Skeletal muscle tissue (tissue), 3 donors: ENCODE measurements at regions not wholly inside any gene's neighbourhood (a gene's known extent, or its start where the extent isn't known, plus 50 kb on each side); places are given as distances from the start of the nearest gene placed in this dataset.

ENCODE experiments used
- H3K27ac ChIP-seq: one replicate; pipeline ENCODE4 v1.7.0; 2013; ENCODE audit warnings: mild to moderate bottlenecking, low read depth, low read length, inconsistent platforms
- H3K27me3 ChIP-seq, 3 donors: one replicate each; pipeline ENCODE4 v1.7.0; 2013; ENCODE audit warnings: low read length in 3 of 3; ENCODE audit not compliant: control insufficient read depth in 3 of 3, insufficient read depth in 3 of 3
- H3K36me3 ChIP-seq, 3 donors: one replicate each; pipeline ENCODE4 v1.7.0; 2013; ENCODE audit warnings: low read length in 3 of 3; ENCODE audit not compliant: control insufficient read depth in 3 of 3, insufficient read depth in 3 of 3
- H3K4me1 ChIP-seq, 3 donors: one replicate each; pipeline ENCODE4 v1.7.0; 2013; ENCODE audit warnings: low read length in 3 of 3, mild to moderate bottlenecking in 3 of 3; ENCODE audit not compliant: control insufficient read depth in 3 of 3, insufficient read depth in 3 of 3
- H3K4me3 ChIP-seq, 3 donors: one replicate each; pipeline ENCODE4 v1.7.0; 2013; ENCODE audit warnings: low read length in 3 of 3
- H3K9ac ChIP-seq, 3 donors: one replicate each; pipeline ENCODE4 v1.7.0; 2013; ENCODE audit warnings: low read length in 3 of 3, mild to moderate bottlenecking in 3 of 3, moderate library complexity in 2 of 3, low read depth in 1 of 3
- H3K9me3 ChIP-seq, 3 donors: one replicate each; pipeline ENCODE4 v1.7.0; 2013; ENCODE audit warnings: low read length in 3 of 3; ENCODE audit not compliant: control insufficient read depth in 3 of 3
- donor health status: Osteomylitis.

DNA sequence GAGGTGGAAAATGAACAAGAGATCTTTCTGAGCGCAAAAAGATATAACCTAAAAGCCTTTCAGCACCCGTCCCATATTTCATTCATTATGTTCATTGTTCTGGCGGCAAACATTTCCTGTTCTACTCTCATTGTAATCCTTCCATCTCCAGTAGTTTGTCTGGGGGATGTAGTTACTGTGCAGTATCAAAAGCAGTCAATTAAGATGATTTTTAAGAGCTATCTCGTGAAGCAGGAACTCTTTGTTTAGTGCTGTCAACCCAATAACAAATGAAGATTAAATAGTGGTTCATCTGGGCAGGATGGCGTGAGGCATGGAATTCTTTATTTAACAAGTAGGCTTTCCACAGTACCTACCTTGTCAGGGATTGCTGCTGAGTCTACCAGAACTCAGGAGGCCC lies 876.7 kb downstream of the HACE1 start:
- Histone ChIP-seq H3K4me1 (no peaks in the 10 kb centered on the region), H3K27me3 (no peaks in the 10 kb centered on the region), H3K36me3 (no peaks in the 10 kb centered on the region), H3K9ac (no peak overlapping the region), H3K9me3 (no peaks in the 10 kb centered on the region), H3K4me3 (no peak overlapping the region), H3K27ac (no peak overlapping the region)

DNA sequence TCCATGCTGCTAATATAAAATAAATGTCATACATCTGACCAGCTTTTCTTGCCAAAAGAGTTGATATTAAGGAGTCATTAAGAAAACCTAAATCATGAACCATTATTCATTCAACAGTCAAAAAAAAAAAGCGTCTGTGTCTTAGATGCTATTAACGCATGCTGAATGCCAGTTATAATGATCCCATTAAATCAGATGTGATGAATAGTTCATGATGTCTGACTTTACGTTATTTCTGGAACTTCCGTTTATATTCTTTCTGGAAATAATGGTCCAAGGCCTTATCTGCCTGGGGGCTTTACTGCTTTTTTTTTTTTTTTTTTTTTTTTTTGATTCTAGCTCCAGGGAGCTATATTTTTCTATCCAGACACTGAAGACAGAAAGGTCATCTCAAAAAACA lies 877.1 kb downstream of the HACE1 start:
- H3K9ac ChIP-seq = no peak overlapping the region
- no peaks in the 10 kb centered on the region for H3K27me3 ChIP-seq
- H3K27ac ChIP-seq = no peak overlapping the region
- no peak overlapping the region for H3K4me3 ChIP-seq
- no peaks in the 10 kb centered on the region for H3K4me1 ChIP-seq
- no peaks in the 10 kb centered on the region for H3K9me3 ChIP-seq
- no peaks in the 10 kb centered on the region for H3K36me3 ChIP-seq

DNA sequence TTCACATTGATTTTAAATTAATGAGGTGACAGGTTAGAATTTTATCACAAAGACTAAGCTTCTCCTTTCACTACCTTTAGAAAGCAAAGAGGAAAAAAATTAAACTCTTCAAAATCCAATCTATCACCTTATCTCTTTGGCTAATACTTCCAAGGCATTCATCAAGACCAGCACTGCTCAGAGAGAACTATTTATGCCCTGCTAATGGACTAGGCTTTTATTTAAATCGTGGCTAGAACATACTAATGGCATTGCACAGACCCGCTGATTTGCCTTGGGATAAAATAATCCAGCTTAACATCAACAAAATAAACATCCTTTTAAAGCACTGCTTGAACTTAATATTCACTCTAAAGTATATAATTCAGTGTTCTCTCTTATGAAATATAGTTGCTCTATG lies 880.4 kb downstream of the HACE1 start:
- H3K27ac ChIP-seq = no peak overlapping the region
- no peak overlapping the region for H3K4me3 ChIP-seq
- H3K36me3 ChIP-seq = no peaks in the 10 kb centered on the region
- H3K9me3 ChIP-seq = no peaks in the 10 kb centered on the region
- no peak overlapping the region for H3K9ac ChIP-seq
- no peaks in the 10 kb centered on the region for H3K27me3 ChIP-seq
- H3K4me1 ChIP-seq = no peaks in the 10 kb centered on the region

DNA sequence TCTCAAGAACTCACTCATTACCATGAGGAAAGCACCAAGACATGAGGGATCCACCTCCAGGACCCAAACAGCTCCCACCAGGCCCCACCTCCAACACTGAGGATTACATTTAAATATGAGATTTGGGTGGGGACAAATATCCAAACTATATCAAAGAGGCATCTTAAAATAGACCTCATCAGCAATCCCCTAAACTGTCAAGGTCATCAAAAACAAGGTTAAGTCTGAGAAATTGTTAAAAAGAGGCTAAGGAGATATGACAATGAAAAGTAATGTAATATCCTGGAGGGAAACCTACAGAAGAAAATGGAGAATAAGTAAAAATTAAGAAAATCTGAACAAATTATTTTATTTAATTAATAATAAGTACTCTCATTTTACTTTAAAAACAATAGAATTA lies 922.3 kb downstream of the HACE1 start:
- H3K4me3 ChIP-seq = no peak overlapping the region
- H3K9me3 ChIP-seq = no peaks in the 10 kb centered on the region
- H3K36me3 ChIP-seq = no peaks in the 10 kb centered on the region
- H3K4me1 ChIP-seq = no peaks in the 10 kb centered on the region
- no peak overlapping the region for H3K9ac ChIP-seq
- no peak overlapping the region for H3K27ac ChIP-seq
- no peaks in the 10 kb centered on the region for H3K27me3 ChIP-seq

DNA sequence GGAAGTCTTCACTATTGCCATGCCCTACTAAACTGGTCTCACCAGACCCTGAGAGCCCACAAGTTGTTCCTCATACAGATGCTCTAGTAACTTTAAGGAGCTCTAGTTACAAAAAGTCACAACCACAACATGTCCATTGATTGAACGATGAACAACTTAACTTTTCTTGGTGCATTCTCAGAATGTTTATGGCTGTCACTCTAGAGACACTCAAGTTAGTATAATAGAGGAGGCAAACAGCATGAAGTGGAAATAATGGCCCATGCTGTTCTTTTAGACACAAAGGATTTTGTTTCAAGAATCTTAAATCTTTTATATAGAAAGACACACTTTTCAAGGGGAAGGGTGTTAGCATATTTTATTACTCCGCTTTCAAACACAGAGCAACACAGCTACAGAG lies 934.4 kb downstream of the HACE1 start:
- Histone ChIP-seq H3K27ac (no peak overlapping the region), H3K27me3 (no peaks in the 10 kb centered on the region), H3K4me3 (no peak overlapping the region), H3K9ac (no peak overlapping the region), H3K4me1 (no peaks in the 10 kb centered on the region), H3K9me3 (peaks cover 0 to 2% (median 0%) of the 10 kb centered on the region in 3 donors), H3K36me3 (no peaks in the 10 kb centered on the region)

DNA sequence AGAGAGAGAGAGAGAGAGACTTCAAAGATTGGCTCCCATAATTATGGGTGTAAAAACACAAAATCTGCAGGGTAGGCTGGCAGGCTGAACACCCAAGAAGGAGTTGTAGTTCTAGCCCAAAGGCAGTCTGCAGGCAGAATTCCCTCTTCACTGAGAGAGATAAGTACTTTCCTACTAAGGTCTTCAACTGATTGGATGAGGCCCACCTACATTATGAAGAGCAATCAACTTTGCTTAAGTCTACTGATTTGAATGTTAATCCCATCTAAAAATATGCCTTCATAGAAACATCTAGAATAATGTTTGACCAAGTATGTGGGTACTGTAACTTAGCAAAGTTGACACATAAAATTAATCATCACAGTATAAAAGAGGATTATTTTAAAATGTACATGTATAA lies 949.7 kb downstream of the HACE1 start:
- no peak overlapping the region for H3K4me3 ChIP-seq
- H3K27ac ChIP-seq = no peak overlapping the region
- no peaks in the 10 kb centered on the region for H3K4me1 ChIP-seq
- no peak overlapping the region for H3K9ac ChIP-seq
- H3K27me3 ChIP-seq = no peaks in the 10 kb centered on the region
- peaks cover 0 to 2% (median 0%) of the 10 kb centered on the region in 3 donors for H3K9me3 ChIP-seq
- H3K36me3 ChIP-seq = no peaks in the 10 kb centered on the region

DNA sequence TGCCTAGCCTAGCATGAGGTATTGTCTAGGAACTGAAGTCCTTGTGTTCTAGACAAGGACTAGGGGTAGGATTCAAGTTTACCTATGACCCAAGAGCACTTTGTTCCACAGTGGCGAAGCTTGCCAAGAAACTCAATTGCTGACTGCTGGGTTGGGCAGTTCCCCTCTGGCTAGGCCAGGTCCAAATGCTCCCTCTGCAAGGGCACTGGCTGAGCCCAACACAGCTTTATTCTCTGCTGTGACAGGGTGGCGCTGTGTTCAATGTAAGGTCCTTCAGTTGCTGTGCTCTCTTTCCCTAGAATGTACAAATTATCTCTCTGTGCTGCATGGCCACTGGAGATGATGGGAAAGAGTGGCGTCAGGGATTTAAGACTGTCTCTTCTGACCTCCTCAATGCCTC lies 950.8 kb downstream of the HACE1 start:
- Histone ChIP-seq H3K36me3 (no peaks in the 10 kb centered on the region), H3K27me3 (no peaks in the 10 kb centered on the region), H3K9me3 (peaks cover 0 to 2% (median 2%) of the 10 kb centered on the region in 3 donors), H3K4me1 (no peaks in the 10 kb centered on the region), H3K4me3 (no peak overlapping the region), H3K9ac (no peak overlapping the region), H3K27ac (no peak overlapping the region)

DNA sequence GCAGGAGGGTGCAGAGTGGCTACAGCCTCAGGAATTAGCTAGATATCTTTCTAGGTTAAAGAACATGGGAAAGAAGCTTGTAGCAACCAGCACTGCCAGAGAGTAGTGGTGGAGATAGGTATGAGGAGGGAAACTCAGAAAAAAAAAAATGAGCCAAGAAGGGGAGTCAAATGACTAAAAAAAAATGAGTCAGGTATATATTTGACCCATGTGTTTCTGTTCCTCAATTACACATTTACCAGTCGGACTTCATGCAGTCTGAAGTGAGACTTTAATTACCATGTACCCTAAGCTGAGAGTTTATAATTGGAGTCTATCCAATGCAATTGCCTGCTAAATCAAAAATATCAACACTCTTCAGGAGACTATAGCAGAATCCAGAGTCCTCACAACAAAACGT lies 964.6 kb downstream of the HACE1 start:
- H3K9ac ChIP-seq = no peak overlapping the region
- H3K9me3 ChIP-seq = no peaks in the 10 kb centered on the region
- no peak overlapping the region for H3K4me3 ChIP-seq
- no peaks in the 10 kb centered on the region for H3K4me1 ChIP-seq
- no peaks in the 10 kb centered on the region for H3K27me3 ChIP-seq
- H3K27ac ChIP-seq = no peak overlapping the region
- no peaks in the 10 kb centered on the region for H3K36me3 ChIP-seq

DNA sequence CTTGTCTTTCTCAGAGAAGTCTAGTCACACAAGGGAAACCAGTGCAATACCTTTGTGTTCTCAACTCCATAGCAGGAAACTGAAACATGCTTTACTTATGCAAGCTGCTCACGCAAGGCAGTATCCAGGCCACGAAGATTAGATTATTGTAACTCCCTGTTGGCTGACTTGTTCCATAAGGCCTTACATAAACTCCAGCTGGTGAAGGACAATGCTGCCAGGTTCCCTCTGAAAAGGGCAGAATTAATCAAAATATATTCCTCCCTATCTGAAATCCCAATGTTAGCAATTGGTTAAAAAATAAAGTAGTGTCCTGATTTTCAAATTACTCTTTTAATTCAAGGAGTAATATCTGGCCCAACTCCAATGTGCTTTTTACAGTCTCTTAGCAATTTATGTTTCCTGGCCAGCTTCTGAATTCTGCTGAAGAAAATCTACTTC lies 966.6 kb downstream of the HACE1 start:
- peaks cover 0 to 2% (median 0%) of the 10 kb centered on the region in 3 donors for H3K9me3 ChIP-seq
- no peak overlapping the region for H3K9ac ChIP-seq
- no peaks in the 10 kb centered on the region for H3K27me3 ChIP-seq
- H3K27ac ChIP-seq = no peak overlapping the region
- H3K36me3 ChIP-seq = no peaks in the 10 kb centered on the region
- no peaks in the 10 kb centered on the region for H3K4me1 ChIP-seq
- no peak overlapping the region for H3K4me3 ChIP-seq

DNA sequence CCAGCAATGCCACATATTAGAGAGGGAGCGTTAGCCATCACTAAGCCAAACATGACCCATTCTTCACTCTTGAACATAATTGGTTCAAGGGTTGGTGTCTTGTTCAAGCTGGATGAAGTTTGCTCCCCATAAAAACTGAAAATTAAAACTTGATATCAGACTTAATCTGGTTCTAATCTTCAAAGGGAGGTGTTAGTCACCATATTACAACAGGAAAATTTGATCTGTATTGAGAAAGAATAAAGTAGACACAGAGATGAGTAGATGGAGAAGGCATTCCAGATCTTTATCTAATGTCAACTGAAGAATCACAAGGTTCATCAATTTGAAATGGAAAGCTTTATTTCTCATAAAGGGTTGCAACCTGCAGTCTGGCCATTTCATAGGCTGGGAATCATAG lies 972.8 kb downstream of the HACE1 start:
- Histone ChIP-seq H3K27ac (no peak overlapping the region), H3K27me3 (no peaks in the 10 kb centered on the region), H3K9me3 (peaks cover 0 to 2% (median 0%) of the 10 kb centered on the region in 3 donors), H3K36me3 (no peaks in the 10 kb centered on the region), H3K9ac (no peak overlapping the region), H3K4me1 (no peaks in the 10 kb centered on the region), H3K4me3 (no peak overlapping the region)

DNA sequence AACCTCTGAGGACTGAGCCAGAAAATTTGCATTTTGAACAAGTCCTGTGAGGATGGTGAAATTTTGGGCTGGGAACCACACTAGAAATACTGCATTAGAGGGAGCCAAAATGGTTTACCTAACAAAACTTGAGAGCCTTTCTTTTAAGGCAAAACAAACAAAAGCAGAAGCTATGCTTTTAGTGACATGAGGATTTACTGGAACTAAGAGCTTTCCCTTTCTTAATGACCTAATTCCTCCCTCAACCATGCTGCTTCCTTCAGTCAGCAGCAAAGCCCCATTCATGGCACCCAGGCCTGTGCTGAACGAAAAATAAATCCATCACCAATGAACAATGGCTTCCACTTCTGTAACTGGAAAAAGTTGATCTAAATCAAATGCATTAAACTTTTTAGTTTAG lies 974.3 kb downstream of the HACE1 start:
- Histone ChIP-seq H3K27me3 (no peaks in the 10 kb centered on the region), H3K4me3 (no peak overlapping the region), H3K4me1 (no peaks in the 10 kb centered on the region), H3K9ac (no peak overlapping the region), H3K9me3 (peaks cover 0 to 2% (median 0%) of the 10 kb centered on the region in 3 donors), H3K36me3 (no peaks in the 10 kb centered on the region), H3K27ac (no peak overlapping the region)
